K562 (cell line): ENCODE measurements at regions not wholly inside any gene's neighbourhood (a gene's known extent, or its start where the extent isn't known, plus 50 kb on each side); places are given as distances from the start of the nearest gene placed in this dataset.

ENCODE experiments used
- CAMTA2 ChIP-seq: fragments of 250-450 bp; sonication (Bioruptor Pico); conservative IDR thresholded peaks from 2 replicates; pipeline ENCODE4 v1.5.1; 2022
- GTF2F1 ChIP-seq: IDR thresholded peaks from 2 replicates; pipeline ENCODE4 v1.6.1; 2011; ENCODE audit warnings: low read depth, low read length, improper control_type of control experiment
- ZNF609 ChIP-seq: sonication (generic); formaldehyde crosslinking; IDR thresholded peaks from 2 replicates; pipeline ENCODE4 v1.8.1; 2023; ENCODE audit warnings: missing genetic modification reagents, mild to moderate bottlenecking, borderline replicate concordance
- TF ChIP-seq, protein P1 (sequence below): sonication (generic); formaldehyde crosslinking; IDR thresholded peaks from 2 replicates; pipeline ENCODE4 v1.8.1; 2023; ENCODE audit warnings: mild to moderate bottlenecking, missing genetic modification reagents
- TF ChIP-seq, protein P2 (sequence below), 3 experiments: fragments of 200-800 bp in 1 of 3; fragments of 250-450 bp in 1 of 3; fragments of 450-650 bp in 1 of 3; sonication (Bioruptor Pico) in 1 of 3; sonication (Bioruptor generic) in 1 of 3; formaldehyde crosslinking in 1 of 3; IDR thresholded peaks; 2 replicates each; pipeline versions ENCODE4 v1.6.1 to v1.8.0; 2016 to 2022; ENCODE audit warnings: mild to moderate bottlenecking in 2 of 3, missing genetic modification characterization in 2 of 3, missing compliant biosample characterization in 1 of 3, moderate library complexity in 1 of 3

DNA sequence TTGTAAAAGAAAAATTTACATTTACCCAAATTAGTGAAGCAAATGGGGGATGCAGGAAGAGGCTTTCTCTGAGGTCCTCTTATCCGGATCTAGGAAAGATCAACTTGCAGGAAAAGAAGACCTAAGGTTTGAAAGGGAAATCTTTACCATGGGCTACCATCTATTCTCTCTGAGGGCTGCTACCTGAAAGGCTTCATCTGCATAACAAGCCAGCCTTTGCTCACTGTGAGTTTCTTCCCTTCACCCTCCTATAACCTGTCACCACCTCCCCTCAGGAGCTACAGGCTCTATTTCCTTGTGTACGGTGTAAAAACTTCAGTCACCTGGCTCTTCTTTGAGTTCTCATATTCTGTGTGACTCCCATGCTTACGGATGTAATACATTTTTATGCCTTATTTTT lies 118.6 kb upstream of the BEND4 start (continued):
- TF ChIP-seq ZNF609 (CRISPR knock-in tag) = no peak
- TF ChIP-seq GTF2F1 = no peak
- no peak for TF ChIP-seq CAMTA2 (CRISPR knock-in tag)
- TF ChIP-seq, protein P1, sequence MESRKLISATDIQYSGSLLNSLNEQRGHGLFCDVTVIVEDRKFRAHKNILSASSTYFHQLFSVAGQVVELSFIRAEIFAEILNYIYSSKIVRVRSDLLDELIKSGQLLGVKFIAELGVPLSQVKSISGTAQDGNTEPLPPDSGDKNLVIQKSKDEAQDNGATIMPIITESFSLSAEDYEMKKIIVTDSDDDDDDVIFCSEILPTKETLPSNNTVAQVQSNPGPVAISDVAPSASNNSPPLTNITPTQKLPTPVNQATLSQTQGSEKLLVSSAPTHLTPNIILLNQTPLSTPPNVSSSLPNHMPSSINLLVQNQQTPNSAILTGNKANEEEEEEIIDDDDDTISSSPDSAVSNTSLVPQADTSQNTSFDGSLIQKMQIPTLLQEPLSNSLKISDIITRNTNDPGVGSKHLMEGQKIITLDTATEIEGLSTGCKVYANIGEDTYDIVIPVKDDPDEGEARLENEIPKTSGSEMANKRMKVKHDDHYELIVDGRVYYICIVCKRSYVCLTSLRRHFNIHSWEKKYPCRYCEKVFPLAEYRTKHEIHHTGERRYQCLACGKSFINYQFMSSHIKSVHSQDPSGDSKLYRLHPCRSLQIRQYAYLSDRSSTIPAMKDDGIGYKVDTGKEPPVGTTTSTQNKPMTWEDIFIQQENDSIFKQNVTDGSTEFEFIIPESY = no peak
- TF ChIP-seq, protein P2, sequence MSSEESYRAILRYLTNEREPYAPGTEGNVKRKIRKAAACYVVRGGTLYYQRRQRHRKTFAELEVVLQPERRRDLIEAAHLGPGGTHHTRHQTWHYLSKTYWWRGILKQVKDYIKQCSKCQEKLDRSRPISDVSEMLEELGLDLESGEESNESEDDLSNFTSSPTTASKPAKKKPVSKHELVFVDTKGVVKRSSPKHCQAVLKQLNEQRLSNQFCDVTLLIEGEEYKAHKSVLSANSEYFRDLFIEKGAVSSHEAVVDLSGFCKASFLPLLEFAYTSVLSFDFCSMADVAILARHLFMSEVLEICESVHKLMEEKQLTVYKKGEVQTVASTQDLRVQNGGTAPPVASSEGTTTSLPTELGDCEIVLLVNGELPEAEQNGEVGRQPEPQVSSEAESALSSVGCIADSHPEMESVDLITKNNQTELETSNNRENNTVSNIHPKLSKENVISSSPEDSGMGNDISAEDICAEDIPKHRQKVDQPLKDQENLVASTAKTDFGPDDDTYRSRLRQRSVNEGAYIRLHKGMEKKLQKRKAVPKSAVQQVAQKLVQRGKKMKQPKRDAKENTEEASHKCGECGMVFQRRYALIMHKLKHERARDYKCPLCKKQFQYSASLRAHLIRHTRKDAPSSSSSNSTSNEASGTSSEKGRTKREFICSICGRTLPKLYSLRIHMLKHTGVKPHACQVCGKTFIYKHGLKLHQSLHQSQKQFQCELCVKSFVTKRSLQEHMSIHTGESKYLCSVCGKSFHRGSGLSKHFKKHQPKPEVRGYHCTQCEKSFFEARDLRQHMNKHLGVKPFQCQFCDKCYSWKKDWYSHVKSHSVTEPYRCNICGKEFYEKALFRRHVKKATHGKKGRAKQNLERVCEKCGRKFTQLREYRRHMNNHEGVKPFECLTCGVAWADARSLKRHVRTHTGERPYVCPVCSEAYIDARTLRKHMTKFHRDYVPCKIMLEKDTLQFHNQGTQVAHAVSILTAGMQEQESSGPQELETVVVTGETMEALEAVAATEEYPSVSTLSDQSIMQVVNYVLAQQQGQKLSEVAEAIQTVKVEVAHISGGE (CRISPR knock-in tag; IDR thresholded peaks at IDR 0.05) = no peak
- TF ChIP-seq, all 486 proteins: peak for 0
